A172 (cell line): ENCODE measurements at regions not wholly inside any gene's neighbourhood (a gene's known extent, or its start where the extent isn't known, plus 50 kb on each side); places are given as distances from the start of the nearest gene placed in this dataset.

Experiments
- DNase-seq: peaks from one replicate; pipeline ENCODE4 v3.0.0-alpha.2; 2015; ENCODE audit warnings: low spot score

GRCh38 chr4:117429506-117429905 is 344.1 kb upstream of the TRAM1L1 start:
- DNase-seq = no peak

- no peak for DNase-seq
These were observed 349.0 kb upstream of the TRAM1L1 start for GRCh38 chr4:117434424-117434823.

- no peak for DNase-seq
These were observed 362.5 kb upstream of the TRAM1L1 start for GRCh38 chr4:117447925-117448324.

GRCh38 chr4:117455088-117455487 is 369.7 kb upstream of the TRAM1L1 start:
- no peak for DNase-seq

- DNase-seq = no peak
These were observed 381.0 kb upstream of the TRAM1L1 start for GRCh38 chr4:117466388-117466787.

- no peak for DNase-seq
These were observed 382.0 kb upstream of the TRAM1L1 start for GRCh38 chr4:117467404-117467803.

GRCh38 chr4:117474987-117475386 is 389.6 kb upstream of the TRAM1L1 start:
- no peak for DNase-seq

GRCh38 chr4:117477925-117478324 is 392.5 kb upstream of the TRAM1L1 start:
- no peak for DNase-seq

- DNase-seq = no peak
These were observed 393.3 kb upstream of the TRAM1L1 start for GRCh38 chr4:117478702-117479101.

GRCh38 chr4:117479673-117480072 is 394.3 kb upstream of the TRAM1L1 start:
- peak; percentile 25 for DNase-seq

GRCh38 chr4:117481742-117482141 is 396.4 kb upstream of the TRAM1L1 start:
- peak; percentile 6 for DNase-seq

GRCh38 chr4:117488692-117489091 is 403.3 kb upstream of the TRAM1L1 start:
- DNase-seq = no peak

GRCh38 chr4:117489107-117489506 is 403.7 kb upstream of the TRAM1L1 start:
- no peak for DNase-seq

- no peak for DNase-seq
These were observed 406.1 kb upstream of the TRAM1L1 start for GRCh38 chr4:117491516-117491915.

GRCh38 chr4:117495802-117496201 is 410.4 kb upstream of the TRAM1L1 start:
- no peak for DNase-seq

GRCh38 chr4:117512414-117512813 is 427.0 kb upstream of the TRAM1L1 start:
- DNase-seq = no peak

GRCh38 chr4:117514391-117515175 is 429.2 kb upstream of the TRAM1L1 start:
- no peak for DNase-seq

- DNase-seq = no peak
These were observed 430.5 kb upstream of the TRAM1L1 start for GRCh38 chr4:117515921-117516320.

GRCh38 chr4:117527601-117528000 is 442.2 kb upstream of the TRAM1L1 start:
- DNase-seq = no peak

GRCh38 chr4:117529401-117529800 is 444.0 kb upstream of the TRAM1L1 start:
- DNase-seq = no peak

GRCh38 chr4:117533501-117533900 is 448.1 kb upstream of the TRAM1L1 start:
- DNase-seq = no peak

GRCh38 chr4:117545039-117545438 is 459.7 kb upstream of the TRAM1L1 start:
- DNase-seq = no peak

- DNase-seq = no peak
These were observed 464.1 kb upstream of the TRAM1L1 start for GRCh38 chr4:117549524-117549923.

GRCh38 chr4:117550085-117550484 is 464.7 kb upstream of the TRAM1L1 start:
- no peak for DNase-seq
